M059J (cell line): ENCODE measurements at regions not wholly inside any gene's neighbourhood (a gene's known extent, or its start where the extent isn't known, plus 50 kb on each side); places are given as distances from the start of the nearest gene placed in this dataset.
"Not testable (repeated sequence)": the region's sequence is repeated elsewhere in the genome, so short reads cannot be mapped to it uniquely, and the experiment has no call there.

ENCODE experiments used
- DNase-seq: peaks from one replicate; pipeline ENCODE4 v3.0.0-alpha.2; 2012; ENCODE audit warnings: low read depth

GRCh38 chr7:90070238-90070637 lies 84.0 kb upstream of the STEAP1 start:
- not testable (repeated sequence) for DNase-seq

- DNase-seq: no peak
Measured at GRCh38 chr7:90078921-90079320, 75.3 kb upstream of the STEAP1 start.

- DNase-seq: no peak
Measured at GRCh38 chr7:90081621-90082020, 72.6 kb upstream of the STEAP1 start.

GRCh38 chr7:90092506-90092905 lies 61.8 kb upstream of the STEAP1 start:
- no peak for DNase-seq

GRCh38 chr7:90094030-90094429 lies 60.2 kb upstream of the STEAP1 start:
- DNase-seq: no peak
